Neural cell (in vitro differentiated cells): ENCODE measurements at regions not wholly inside any gene's neighbourhood (a gene's known extent, or its start where the extent isn't known, plus 50 kb on each side); places are given as distances from the start of the nearest gene placed in this dataset.

Experiments used
- H2AFZ ChIP-seq: fragments of 200-600, 300-800 bp; sonication (generic), shearing (Covaris generic); 2 replicates; pipeline ENCODE4 v1.6.0; 2014; ENCODE audit warnings: low read depth, mild to moderate bottlenecking, antibody characterized with exemption, low read length, moderate library complexity
- H3F3A ChIP-seq: fragments of 200-600 bp; shearing (Covaris generic); 2 replicates; pipeline ENCODE4 v1.6.1; 2016; ENCODE audit warnings: mild to moderate bottlenecking, moderate library complexity, mixed read lengths, antibody characterized with exemption, low read length; ENCODE audit not compliant: insufficient read depth, poor library complexity, severe bottlenecking
- H3K27ac ChIP-seq: fragments of 200-600, 300-800 bp; sonication (generic), shearing (Covaris generic); 2 replicates; pipeline ENCODE4 v1.5.1; 2014; ENCODE audit warnings: mild to moderate bottlenecking, low read length, moderate library complexity
- H3K27me3 ChIP-seq: fragments of 300-800, 200-600 bp; sonication (generic), shearing (Covaris generic); 2 replicates; pipeline ENCODE4 v1.6.0; 2014; ENCODE audit warnings: mild to moderate bottlenecking, low read depth, low read length, moderate library complexity; ENCODE audit not compliant: insufficient read depth
- H3K36me3 ChIP-seq: fragments of 300-800, 200-600 bp; sonication (generic), shearing (Covaris generic); 2 replicates; pipeline ENCODE4 v1.5.1; 2014; ENCODE audit warnings: mild to moderate bottlenecking, antibody characterized with exemption, low read length, moderate library complexity; ENCODE audit not compliant: insufficient read depth
- H3K4me2 ChIP-seq: fragments of 300-800, 200-600 bp; sonication (generic), shearing (Covaris generic); 2 replicates; pipeline ENCODE4 v1.6.0; 2014; ENCODE audit warnings: mild to moderate bottlenecking, low read length
- H3K4me3 ChIP-seq: fragments of 300-800, 200-600 bp; sonication (generic), shearing (Covaris generic); 2 replicates; pipeline ENCODE4 v1.5.1; 2014; ENCODE audit warnings: mild to moderate bottlenecking, low read length, moderate library complexity
- H3K79me2 ChIP-seq: fragments of 200-600 bp; shearing (Covaris generic); replicated peaks from 2 replicates; pipeline ENCODE4 v1.6.0; 2014; ENCODE audit warnings: mild to moderate bottlenecking, low read length, moderate library complexity; ENCODE audit not compliant: insufficient read depth
- H3K9ac ChIP-seq: fragments of 300-800, 200-600 bp; sonication (generic), shearing (Covaris generic); 2 replicates; pipeline ENCODE4 v1.6.1; 2016; ENCODE audit warnings: mild to moderate bottlenecking, low read length, mixed read lengths
- H3K9me2 ChIP-seq: fragments of 200-600 bp; shearing (Covaris generic); 2 replicates; pipeline ENCODE4 v1.6.1; 2016; ENCODE audit warnings: mild to moderate bottlenecking, low read length, mixed read lengths; ENCODE audit not compliant: insufficient read depth
- H3K9me3 ChIP-seq: fragments of 200-600, 300-800 bp; sonication (generic), shearing (Covaris generic); 2 replicates; pipeline ENCODE4 v1.6.1; 2016; ENCODE audit warnings: mild to moderate bottlenecking, mixed run types, low read length, moderate library complexity, mixed read lengths
- H4K20me1 ChIP-seq: fragments of 200-600 bp; shearing (Covaris generic); 2 replicates; pipeline ENCODE4 v1.6.1; 2016; ENCODE audit warnings: mild to moderate bottlenecking, mixed run types; ENCODE audit not compliant: insufficient read depth
- EP300 ChIP-seq: fragments of 450-650 bp; conservative IDR thresholded peaks from 2 replicates; pipeline ENCODE4 v1.6.1; 2014; ENCODE audit warnings: antibody characterized with exemption, mild to moderate bottlenecking, moderate library complexity; ENCODE audit not compliant: poor library complexity, severe bottlenecking
- EZH2 ChIP-seq: fragments of 200-600, 300-800 bp; shearing (Covaris generic), sonication (generic); IDR thresholded peaks from 2 replicates; pipeline ENCODE4 v1.6.1; 2014; ENCODE audit warnings: antibody characterized with exemption, low read length, borderline replicate concordance, mild to moderate bottlenecking; ENCODE audit not compliant: insufficient read depth, poor library complexity, severe bottlenecking
- MXI1 ChIP-seq: fragments of 450-650 bp; conservative IDR thresholded peaks from 2 replicates; pipeline ENCODE4 v1.6.1; 2014; ENCODE audit warnings: antibody characterized with exemption, mild to moderate bottlenecking; ENCODE audit not compliant: poor library complexity, severe bottlenecking
- POLR2AphosphoS5 ChIP-seq: IDR thresholded peaks from 2 replicates; pipeline ENCODE4 v1.6.1; 2012
- RAD21 ChIP-seq: fragments of 450-650 bp; conservative IDR thresholded peaks from 2 replicates; pipeline ENCODE4 v1.6.1; 2014; ENCODE audit warnings: antibody characterized with exemption, mild to moderate bottlenecking, moderate library complexity
- SMC3 ChIP-seq: fragments of 450-650 bp; conservative IDR thresholded peaks from 2 replicates; pipeline ENCODE4 v1.6.1; 2014; ENCODE audit warnings: antibody characterized with exemption, mild to moderate bottlenecking, moderate library complexity; ENCODE audit not compliant: poor library complexity
- TAF1 ChIP-seq: IDR thresholded peaks from 2 replicates; pipeline ENCODE4 v1.6.1; 2012; ENCODE audit warnings: low read depth
- TF ChIP-seq, protein P1 (sequence below): fragments of 450-650 bp; IDR thresholded peaks from 2 replicates; pipeline ENCODE4 v1.5.1; 2014; ENCODE audit warnings: antibody characterized with exemption, mild to moderate bottlenecking, moderate library complexity; ENCODE audit not compliant: poor library complexity, severe bottlenecking
- TF ChIP-seq, protein P2 (sequence below): IDR thresholded peaks from 2 replicates; pipeline ENCODE4 v1.6.1; 2012; ENCODE audit warnings: borderline replicate concordance

DNA sequence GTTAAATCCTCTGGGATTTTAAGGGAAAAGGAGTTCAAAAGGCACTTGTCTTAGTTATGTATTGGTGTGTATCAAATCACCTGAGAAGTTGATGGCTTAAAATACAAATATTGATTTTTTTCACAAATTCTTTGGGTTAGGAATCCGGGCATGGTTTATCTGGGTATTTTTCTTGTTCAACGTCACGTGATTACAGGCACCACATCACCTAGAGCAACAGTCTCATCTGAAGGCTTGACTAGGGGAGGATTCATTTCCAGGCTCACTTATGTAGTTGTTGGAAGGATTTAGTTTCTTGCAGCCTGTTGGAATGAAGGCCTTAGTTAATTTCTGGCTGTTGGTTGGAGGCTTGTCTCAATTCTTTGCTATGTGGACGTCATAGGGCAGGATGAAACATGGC is 326.1 kb downstream of the STIM2 start:
- no peak for TF ChIP-seq EP300
- no peak for TF ChIP-seq POLR2AphosphoS5
- TF ChIP-seq, protein P1, sequence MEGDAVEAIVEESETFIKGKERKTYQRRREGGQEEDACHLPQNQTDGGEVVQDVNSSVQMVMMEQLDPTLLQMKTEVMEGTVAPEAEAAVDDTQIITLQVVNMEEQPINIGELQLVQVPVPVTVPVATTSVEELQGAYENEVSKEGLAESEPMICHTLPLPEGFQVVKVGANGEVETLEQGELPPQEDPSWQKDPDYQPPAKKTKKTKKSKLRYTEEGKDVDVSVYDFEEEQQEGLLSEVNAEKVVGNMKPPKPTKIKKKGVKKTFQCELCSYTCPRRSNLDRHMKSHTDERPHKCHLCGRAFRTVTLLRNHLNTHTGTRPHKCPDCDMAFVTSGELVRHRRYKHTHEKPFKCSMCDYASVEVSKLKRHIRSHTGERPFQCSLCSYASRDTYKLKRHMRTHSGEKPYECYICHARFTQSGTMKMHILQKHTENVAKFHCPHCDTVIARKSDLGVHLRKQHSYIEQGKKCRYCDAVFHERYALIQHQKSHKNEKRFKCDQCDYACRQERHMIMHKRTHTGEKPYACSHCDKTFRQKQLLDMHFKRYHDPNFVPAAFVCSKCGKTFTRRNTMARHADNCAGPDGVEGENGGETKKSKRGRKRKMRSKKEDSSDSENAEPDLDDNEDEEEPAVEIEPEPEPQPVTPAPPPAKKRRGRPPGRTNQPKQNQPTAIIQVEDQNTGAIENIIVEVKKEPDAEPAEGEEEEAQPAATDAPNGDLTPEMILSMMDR: no peak
- TF ChIP-seq TAF1: no peak
- TF ChIP-seq SMC3: no peak
- TF ChIP-seq, protein P2, sequence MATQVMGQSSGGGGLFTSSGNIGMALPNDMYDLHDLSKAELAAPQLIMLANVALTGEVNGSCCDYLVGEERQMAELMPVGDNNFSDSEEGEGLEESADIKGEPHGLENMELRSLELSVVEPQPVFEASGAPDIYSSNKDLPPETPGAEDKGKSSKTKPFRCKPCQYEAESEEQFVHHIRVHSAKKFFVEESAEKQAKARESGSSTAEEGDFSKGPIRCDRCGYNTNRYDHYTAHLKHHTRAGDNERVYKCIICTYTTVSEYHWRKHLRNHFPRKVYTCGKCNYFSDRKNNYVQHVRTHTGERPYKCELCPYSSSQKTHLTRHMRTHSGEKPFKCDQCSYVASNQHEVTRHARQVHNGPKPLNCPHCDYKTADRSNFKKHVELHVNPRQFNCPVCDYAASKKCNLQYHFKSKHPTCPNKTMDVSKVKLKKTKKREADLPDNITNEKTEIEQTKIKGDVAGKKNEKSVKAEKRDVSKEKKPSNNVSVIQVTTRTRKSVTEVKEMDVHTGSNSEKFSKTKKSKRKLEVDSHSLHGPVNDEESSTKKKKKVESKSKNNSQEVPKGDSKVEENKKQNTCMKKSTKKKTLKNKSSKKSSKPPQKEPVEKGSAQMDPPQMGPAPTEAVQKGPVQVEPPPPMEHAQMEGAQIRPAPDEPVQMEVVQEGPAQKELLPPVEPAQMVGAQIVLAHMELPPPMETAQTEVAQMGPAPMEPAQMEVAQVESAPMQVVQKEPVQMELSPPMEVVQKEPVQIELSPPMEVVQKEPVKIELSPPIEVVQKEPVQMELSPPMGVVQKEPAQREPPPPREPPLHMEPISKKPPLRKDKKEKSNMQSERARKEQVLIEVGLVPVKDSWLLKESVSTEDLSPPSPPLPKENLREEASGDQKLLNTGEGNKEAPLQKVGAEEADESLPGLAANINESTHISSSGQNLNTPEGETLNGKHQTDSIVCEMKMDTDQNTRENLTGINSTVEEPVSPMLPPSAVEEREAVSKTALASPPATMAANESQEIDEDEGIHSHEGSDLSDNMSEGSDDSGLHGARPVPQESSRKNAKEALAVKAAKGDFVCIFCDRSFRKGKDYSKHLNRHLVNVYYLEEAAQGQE: no peak
- TF ChIP-seq RAD21: no peak
- TF ChIP-seq MXI1: no peak
- TF ChIP-seq EZH2: no peak
- H3K27me3 ChIP-seq: no peaks in the 10 kb centered on the region
- H3K4me2 ChIP-seq: no peak overlapping the region
- H4K20me1 ChIP-seq: no peaks in the 10 kb centered on the region
- H3F3A ChIP-seq: no peaks in the 10 kb centered on the region
- no peak overlapping the region for H3K9ac ChIP-seq
- H3K9me3 ChIP-seq: no peaks in the 10 kb centered on the region
- H3K4me3 ChIP-seq: no peak overlapping the region
- H3K27ac ChIP-seq: no peak overlapping the region
- no peaks in the 10 kb centered on the region for H3K79me2 ChIP-seq
- no peak overlapping the region for H2AFZ ChIP-seq
- no peaks in the 10 kb centered on the region for H3K36me3 ChIP-seq
- no peaks in the 10 kb centered on the region for H3K9me2 ChIP-seq

DNA sequence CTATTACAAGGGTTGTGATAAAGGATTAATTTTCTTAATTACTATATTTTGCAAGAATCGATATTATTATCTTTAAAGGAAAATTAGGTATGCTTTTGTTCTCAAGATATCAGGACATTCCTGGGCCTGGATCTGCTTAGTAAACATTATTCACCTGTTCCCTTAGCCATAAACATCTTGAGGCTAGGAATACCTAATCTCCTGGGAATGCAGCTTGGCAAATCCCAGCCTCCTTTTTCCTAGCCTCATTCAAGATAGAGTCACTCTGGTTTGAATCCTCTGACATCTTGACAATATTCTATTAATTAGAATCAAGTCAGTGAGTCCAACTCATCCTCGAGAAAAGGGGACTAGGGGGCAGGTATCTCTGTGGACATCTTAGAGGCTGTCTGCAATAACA is 327.1 kb downstream of the STIM2 start:
- Histone ChIP-seq H3K4me3 (no peak overlapping the region), H3K79me2 (no peaks in the 10 kb centered on the region), H3K4me2 (no peak overlapping the region), H3K27ac (no peak overlapping the region), H4K20me1 (no peaks in the 10 kb centered on the region), H3K9ac (no peak overlapping the region), H3K9me3 (no peaks in the 10 kb centered on the region), H3K36me3 (no peaks in the 10 kb centered on the region), H3F3A (no peaks in the 10 kb centered on the region), H3K9me2 (no peaks in the 10 kb centered on the region), H3K27me3 (no peaks in the 10 kb centered on the region), H2AFZ (no peak overlapping the region)
- TF ChIP-seq TAF1: no peak
- TF ChIP-seq MXI1: no peak
- TF ChIP-seq EP300: no peak
- no peak for TF ChIP-seq EZH2
- TF ChIP-seq, protein P2: no peak
- TF ChIP-seq SMC3: no peak
- no peak for TF ChIP-seq POLR2AphosphoS5
- TF ChIP-seq, protein P1: no peak
- no peak for TF ChIP-seq RAD21
